ENCODE measurements at regions not wholly inside any gene's neighbourhood (a gene's known extent, or its start where the extent isn't known, plus 50 kb on each side); places are given as distances from the start of the nearest gene placed in this dataset.

DNA sequence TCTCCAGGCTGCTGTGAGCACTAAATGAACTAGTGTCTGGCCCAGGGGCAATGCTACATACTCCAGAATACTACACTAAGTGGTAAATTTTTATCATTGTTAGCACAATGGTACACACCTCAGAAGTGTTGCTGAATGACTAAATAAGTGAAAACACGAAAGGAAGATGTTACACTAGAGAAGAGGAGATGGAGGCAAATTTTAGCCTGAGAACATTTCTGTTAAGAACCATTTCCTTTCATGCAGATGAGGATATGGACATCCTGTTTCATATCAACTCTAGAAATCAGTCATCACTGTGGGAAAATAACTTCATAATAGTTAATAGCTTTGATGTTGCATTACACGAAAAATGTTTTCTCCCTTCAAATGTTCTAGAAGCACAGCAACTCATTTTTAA lies 117.6 kb upstream of the STK17B start:
- TF ChIP-seq, protein P1, sequence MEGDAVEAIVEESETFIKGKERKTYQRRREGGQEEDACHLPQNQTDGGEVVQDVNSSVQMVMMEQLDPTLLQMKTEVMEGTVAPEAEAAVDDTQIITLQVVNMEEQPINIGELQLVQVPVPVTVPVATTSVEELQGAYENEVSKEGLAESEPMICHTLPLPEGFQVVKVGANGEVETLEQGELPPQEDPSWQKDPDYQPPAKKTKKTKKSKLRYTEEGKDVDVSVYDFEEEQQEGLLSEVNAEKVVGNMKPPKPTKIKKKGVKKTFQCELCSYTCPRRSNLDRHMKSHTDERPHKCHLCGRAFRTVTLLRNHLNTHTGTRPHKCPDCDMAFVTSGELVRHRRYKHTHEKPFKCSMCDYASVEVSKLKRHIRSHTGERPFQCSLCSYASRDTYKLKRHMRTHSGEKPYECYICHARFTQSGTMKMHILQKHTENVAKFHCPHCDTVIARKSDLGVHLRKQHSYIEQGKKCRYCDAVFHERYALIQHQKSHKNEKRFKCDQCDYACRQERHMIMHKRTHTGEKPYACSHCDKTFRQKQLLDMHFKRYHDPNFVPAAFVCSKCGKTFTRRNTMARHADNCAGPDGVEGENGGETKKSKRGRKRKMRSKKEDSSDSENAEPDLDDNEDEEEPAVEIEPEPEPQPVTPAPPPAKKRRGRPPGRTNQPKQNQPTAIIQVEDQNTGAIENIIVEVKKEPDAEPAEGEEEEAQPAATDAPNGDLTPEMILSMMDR (IDR thresholded peaks at IDR 0.05): no peak
- TF ChIP-seq POLR2A (IDR thresholded peaks at IDR 0.05): no peak
